Vagina (tissue), 2 donors: ENCODE measurements at regions not wholly inside any gene's neighbourhood (a gene's known extent, or its start where the extent isn't known, plus 50 kb on each side); places are given as distances from the start of the nearest gene placed in this dataset.

ENCODE experiments used
- POLR2A ChIP-seq, 2 donors: fragments of 450-650 bp; IDR thresholded peaks; one replicate each; pipeline ENCODE4 v1.6.1; 2017; ENCODE audit warnings: antibody characterized with exemption in 2 of 2, mild to moderate bottlenecking in 2 of 2, moderate library complexity in 2 of 2
- POLR2AphosphoS5 ChIP-seq, 2 donors: sonication (generic); formaldehyde crosslinking; IDR thresholded peaks; one replicate each; pipeline ENCODE4 v1.9.0; 2017; ENCODE audit warnings: antibody characterized with exemption in 2 of 2, mild to moderate bottlenecking in 2 of 2, low read depth in 1 of 2; ENCODE audit not compliant: insufficient read depth in 1 of 2

DNA sequence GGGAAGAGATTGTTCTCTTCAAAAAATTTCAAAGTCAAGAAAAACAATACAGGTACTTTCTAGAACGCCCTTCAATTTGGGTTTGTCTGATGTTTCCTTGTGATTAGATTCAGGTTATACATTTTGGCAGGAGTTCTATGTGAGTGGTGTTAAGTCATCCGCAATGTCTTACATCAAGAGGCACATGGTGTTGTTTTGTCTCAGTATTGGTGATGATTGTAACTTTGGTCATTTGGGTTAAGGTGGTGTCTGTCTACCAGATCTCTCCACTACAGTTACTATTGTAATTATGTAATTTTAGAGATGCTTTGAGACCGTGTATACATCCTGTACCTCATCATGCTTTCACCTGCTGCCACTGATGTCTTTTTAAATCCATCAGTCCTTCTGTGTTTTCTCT, 60.3 kb downstream of the TET3 start:
- TF ChIP-seq POLR2AphosphoS5 (IDR thresholded peaks at IDR 0.05; ENCODE audit: insufficient read depth in 1 of 2, low read depth in 1 of 2) (no peak), POLR2A (IDR thresholded peaks at IDR 0.05) (no peak)
